NAMALWA (cell line): ENCODE measurements at regions not wholly inside any gene's neighbourhood (a gene's known extent, or its start where the extent isn't known, plus 50 kb on each side); places are given as distances from the start of the nearest gene placed in this dataset.
"Not testable (repeated sequence)": the region's sequence is repeated elsewhere in the genome, so short reads cannot be mapped to it uniquely, and the experiment has no call there.

Experiments
- DNase-seq: peaks from one replicate; pipeline ENCODE4 v3.0.0-alpha.2; 2015; ENCODE audit warnings: low spot score

DNA sequence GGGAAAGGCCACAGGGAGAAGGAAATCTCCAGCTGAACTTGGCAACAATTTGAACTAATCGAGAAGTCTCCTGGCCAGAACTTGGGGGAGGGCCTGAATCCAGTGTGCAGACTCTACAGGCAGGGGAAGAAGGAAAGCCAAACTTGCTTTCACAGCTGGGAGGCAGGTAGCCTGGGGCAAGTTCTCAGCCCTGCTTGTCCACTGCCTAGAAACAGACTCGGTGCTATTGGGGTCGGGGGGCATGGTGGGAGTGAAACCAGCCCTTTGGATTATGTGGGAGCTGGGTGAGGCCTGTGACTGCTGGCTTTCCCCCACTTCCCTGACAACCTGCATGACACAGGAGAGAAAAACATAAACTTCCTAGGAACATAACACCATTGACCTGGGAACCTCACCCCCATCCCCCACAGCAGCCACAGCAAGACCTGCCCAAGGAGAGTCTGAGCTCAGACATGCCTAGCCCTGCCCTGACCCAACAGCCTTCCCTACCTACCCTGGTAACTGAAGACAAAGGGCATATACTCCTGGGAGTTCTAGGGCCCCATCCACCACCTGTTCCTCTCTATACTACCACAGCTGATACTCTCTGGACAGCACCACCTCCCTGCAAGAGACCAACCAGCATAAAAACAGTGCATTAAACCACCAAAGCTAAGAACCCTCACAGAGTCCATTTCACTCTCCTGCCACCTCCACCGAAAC, 103.7 kb upstream of the MNS1 start:
- DNase-seq: no peak

DNA sequence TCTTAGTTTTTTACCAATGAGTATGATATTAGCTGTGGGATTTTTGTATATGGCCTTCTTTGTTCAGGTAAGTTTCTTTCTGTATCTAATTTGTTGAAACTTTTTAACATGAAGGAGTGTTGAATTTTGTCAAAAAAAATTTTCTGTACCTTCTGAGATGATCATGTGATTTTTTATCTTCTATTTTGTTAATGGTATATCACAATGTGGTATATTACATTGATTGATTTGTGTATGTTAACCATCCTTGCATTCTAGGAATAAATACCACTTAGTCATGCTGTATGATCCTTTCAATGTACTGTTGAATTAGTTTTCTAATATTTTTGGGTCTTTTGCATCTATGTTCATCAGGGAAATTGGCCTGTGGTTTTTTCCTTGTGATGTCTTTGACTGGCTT, 92.5 kb upstream of the MNS1 start:
- no peak for DNase-seq

DNA sequence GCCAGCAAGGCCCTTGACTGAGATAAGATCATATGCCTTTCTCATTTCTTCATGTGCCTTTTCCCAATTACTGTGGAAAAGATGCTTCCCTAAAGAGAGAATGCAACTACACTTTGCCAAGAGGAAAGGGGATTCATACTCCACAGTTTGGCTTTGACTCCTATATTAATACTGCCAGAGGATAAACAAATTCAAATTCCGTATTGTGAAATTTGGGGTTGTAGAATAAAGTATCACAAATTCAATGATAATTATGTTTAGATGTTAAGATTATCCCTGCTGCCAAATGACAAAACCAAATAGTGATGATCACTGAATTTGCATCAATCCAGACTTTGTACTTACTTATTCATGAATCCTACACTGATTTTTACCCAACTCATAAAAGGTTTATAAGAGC, 88.5 kb upstream of the MNS1 start:
- no peak for DNase-seq

DNA sequence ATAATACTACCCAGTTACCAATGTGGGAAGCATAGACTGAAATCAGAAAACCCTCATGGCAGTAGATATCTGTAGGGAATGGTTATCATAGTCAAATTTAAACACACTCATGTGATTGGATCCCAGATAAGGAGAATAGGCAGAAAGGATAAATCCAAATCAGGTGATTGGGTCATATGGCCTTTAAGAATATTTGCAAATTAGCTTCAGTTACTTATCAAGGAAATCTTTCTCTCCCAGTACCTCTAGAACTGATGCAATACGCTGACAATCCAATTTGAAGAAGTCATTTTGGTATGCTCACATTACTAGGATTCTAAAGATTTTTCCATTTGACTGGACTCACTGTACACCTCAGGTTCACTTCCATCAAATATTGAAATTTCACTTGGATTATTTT, 87.7 kb upstream of the MNS1 start:
- DNase-seq: no peak

DNA sequence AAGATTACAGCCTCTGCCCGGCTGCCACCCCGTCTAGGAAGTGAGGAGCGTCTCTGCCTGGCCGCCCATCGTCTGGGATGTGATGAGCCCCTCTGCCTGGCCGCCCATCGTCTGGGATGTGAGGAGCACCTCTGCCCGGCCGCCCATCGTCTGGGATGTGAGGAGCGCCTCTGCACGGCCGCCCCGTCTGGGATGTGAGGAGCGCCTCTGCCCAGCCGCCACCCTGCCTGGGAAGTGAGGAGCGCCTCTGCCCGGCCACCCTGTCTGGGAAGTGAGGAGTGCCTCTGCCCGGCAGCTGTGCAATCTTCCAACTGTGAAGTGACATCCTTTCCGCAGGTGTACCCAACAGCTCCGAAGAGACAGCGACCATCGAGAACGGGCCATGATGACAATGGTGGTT, 75.6 kb upstream of the MNS1 start:
- not testable (repeated sequence) for DNase-seq

DNA sequence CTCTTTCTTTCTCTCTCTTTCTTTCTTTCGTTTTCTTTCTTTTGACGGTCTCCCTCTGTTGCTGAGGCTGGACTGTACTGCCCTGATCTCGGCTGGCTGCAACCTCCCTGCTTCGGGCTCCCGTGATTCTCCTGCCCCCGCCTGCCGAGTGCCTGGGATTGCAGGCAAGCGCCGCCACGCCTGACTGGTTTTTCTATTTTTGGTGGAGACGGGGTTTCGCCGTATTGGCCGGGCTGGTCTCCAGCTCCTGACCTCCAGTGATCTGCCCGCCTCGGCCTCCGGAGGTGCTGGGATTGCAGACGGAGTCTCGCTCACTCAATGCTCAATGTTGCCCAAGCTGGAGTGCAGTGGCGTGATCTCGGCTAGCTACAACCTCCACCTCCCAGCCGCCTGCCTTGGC, 75.2 kb upstream of the MNS1 start:
- not testable (repeated sequence) for DNase-seq

DNA sequence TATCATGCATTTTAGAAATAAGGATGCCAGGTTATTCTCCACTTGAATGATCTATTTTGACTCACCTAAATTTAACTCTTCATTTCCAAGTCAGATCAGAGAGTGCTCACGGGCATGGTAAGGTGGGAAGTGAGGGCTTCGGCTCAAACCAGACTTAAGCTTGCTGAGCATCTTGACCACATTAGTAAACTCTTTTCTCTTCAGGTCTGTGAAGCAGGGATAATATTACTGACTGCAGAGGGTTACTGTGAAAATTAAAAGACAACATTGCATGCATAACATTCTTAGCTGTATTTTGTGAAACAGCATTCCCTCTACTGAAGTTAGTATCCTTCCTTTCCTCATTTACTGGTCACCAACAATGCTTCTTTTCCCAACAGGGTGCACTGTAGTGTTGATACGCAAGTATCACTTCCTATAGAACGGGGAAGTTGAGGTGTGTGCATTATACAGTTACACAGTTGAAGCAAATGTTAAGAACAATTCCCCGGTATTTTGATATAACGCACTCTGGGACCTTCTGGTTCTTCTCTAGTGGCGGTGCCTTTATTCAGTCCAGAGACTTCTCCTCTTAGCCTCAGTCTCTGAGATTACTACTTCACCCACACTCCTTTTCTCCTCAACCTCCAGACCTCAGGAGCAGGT, 74.1 kb upstream of the MNS1 start:
- peak; percentile 28 for DNase-seq

DNA sequence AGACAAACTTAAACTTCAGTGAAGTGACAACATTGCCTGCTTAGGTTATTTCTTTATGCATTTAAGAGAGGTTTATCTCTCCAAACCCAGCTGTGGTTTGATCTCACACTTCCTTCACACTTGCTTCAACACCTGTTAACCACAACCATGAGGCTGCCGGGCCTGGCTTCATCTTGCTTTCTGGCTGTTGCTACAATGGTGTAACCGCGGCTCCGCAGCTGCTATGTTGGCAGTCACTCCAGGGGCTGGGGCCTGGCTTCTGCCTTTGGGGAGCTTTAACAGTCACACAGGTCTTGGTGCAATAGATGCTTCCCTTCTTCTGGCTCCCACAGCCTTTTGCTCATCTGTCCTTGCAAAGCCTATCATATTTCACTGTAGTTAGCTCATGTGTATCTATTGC, 72.9 kb upstream of the MNS1 start:
- DNase-seq: peak; percentile 91

DNA sequence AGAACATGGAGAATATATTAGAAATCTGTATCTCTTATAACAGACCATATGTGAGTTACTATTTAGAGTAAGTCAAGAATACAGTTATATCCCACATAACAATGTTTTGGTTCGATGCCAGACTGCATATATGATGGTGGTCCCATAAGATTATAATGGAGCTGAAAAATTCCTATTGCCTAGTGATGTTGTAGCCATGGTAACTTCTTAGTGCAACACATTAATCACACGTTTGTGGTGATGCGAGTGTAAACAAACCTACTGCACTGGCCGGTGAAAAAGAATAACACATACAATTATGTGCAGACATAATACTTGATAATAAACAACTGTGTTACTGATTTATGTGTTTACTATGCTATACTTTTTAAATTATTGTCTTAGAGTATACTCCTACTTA, 69.8 kb upstream of the MNS1 start:
- DNase-seq: peak; percentile 38

DNA sequence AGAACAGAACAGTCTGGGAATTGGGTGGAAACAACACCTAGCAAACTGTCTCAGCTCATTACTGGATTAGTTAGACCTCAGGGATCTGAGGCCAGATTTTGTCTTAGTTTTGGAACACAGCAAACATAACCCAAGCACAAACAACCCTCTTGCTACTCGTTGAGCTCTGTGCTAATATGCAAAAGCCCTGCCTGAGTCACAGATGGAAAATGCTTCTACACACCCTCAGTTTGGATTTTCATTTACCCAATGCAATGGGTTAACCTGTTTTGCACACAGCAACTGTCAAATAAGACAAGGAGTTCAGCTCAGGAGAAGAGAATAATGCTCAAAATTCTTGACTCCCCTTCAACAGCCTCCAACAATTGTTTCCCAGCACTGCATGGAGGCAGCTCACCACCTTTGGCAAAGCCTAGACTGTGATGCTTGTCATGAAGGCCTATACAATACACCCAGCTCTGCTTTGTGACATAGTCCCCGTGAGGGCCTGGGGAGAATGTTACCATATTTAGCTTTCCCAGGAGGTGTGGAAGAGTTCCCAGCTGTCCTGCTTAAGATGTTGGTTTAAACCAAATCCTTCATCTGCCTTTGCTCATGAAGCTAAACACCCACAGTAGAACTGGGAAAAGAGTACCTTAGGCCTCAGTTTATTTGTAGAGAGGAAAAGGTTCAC, 68.9 kb upstream of the MNS1 start:
- peak; percentile 79 for DNase-seq

DNA sequence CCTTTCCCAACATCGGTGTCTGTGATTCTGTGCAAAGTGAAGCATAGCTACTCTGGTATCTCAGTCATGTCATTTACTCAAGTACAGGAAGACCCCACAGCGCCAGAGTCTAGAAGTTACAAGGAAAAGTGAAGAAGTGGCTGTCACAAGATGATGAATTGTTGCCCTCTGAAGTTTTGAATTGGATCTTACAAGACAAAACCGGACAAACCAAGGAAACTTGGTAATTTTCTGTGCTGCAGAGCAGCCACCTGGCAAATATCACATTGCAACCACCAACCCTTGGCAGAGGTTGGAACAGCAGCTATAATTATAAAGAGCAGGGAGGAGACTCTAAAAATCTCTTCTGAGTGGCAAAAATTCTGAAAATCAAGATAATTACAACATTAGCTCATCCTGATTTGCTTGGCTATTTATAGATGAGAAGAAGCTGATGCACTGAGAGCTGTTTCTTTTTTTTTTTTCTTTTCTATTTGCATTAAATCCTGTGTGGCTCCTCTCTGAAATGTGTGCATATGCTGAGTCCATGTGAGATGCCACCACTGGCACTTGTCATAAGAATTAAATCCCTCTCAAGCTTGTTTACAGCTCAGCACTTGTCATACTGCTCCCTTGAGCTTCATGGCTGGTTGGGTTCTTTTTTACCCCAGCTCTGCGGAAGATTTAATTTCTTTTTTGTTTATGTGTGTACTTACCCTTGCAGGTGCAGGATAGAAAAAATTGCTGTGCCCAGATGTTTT, 68.0 kb upstream of the MNS1 start:
- peak; percentile 98 for DNase-seq

DNA sequence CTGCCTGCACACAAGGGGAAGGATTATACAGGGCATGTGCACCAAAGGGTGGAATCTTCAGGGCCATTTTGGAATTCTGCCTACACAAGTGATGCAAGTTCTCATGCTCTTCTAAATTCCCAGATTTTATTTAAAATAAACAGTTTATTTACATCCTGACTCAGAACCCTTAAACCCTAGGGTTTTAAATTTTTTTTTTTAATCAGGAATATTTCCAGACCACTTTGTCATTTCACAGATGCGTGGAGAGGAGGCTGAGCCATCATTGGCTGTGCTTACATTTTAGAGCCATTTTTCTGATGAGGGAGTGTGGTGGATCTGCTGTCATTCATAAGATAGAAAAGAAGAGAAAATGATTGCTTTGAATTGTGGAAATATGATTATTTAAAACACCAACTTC, 65.2 kb upstream of the MNS1 start:
- DNase-seq: no peak

DNA sequence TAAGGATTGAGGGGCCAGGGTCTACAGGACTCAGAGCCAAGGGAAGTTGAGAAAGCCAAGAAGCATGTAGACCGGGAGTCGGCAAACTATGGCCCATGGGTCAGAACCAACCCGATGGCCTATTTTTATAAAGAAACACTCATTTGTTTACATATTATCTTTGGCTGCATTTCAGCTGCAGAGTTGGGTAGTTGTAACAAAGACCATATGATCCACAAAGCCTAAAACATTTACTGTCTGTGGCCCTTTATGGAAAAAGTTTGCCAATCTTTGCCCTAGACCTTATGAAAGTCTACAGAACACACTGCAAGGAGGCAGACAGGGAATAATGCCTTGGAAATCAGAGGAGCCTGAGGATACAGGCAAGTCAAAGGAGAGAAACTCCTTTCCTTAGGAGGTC, 63.2 kb upstream of the MNS1 start:
- DNase-seq: no peak

DNA sequence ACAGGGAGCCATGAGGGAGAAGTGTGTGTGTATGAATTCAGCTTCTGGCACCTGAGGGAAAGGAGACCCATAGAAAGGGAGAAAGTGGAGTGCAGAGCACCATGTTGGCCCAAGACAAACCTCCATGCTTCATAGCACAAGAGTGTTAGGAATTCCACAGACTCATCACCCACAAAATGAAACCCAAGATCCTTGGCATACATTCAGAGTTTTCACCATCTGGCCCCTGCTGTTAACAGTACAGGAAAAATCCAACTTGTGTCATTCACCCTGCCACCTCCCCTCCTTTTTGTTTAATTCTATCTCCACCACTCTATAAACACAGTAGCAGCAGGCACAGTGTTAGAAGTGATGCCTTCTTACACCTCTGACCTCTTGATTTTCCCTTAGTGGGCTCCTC, 60.0 kb upstream of the MNS1 start:
- DNase-seq: no peak

DNA sequence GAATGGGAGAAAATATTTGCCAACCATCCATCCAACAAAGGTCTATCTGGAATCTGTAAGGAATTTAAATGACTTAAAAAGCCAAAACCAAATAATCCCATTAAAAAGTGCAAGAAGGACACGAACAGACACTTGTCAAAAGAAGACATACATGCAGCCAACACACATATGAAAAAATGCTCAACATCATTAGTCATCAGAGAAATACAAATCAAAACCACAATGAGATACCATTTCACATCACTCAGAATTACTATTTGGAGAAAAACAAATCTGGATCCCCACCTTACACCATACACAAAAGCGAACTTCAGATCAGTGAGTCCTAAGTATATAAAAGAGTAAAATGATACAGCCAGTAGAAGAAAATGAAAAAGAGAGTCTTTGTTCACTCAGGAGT, 58.6 kb upstream of the MNS1 start:
- DNase-seq: no peak

DNA sequence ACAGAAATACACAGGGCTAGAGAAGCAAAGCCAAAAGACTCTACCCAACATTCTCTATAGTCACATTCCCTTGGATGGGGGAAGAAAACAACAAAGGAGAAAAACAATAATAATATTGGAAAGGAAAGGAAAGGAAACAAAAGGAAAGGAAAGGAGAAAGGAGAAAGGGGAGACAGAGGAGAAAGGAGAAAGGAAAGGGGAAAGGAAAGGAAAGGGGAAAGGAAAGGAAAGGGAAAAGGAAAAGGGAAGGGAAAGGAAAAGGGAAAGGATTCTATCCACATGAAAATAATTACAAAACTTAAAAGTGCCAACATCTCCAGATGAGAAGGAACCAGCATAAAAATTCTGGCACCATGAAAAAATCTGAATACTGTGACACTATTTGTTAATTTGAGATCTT, 54.1 kb upstream of the MNS1 start:
- no peak for DNase-seq
